Esophagus muscularis mucosa (tissue), 4 donors: ENCODE measurements at regions not wholly inside any gene's neighbourhood (a gene's known extent, or its start where the extent isn't known, plus 50 kb on each side); places are given as distances from the start of the nearest gene placed in this dataset.
A peak's percentile ranks its signal among the peaks of the same experiment; 100 is the strongest.
"Not testable (repeated sequence)": the region's sequence is repeated elsewhere in the genome, so short reads cannot be mapped to it uniquely, and the experiment has no call there.

Experiments
- DNase-seq: peaks from one replicate; pipeline ENCODE4 v3.0.0-alpha.2; 2017; ENCODE audit errors: extremely low spot score
- H3K27ac ChIP-seq, 4 donors: fragments of 200-600 bp; sonication (generic); replicated peaks in 1 of 4; 1 replicate in 3 of 4; 2 replicates in 1 of 4; pipeline ENCODE4 v1.5.1; 2016 to 2019; ENCODE audit warnings: mild to moderate bottlenecking in 1 of 4
- H3K27me3 ChIP-seq, 4 donors: fragments of 200-600 bp; sonication (generic); one replicate each; pipeline versions ENCODE4 v1.5.1 to v1.6.0; 2016 to 2019
- H3K36me3 ChIP-seq, 4 donors: fragments of 200-600 bp; sonication (generic); one replicate each; pipeline ENCODE4 v1.5.1; 2016 to 2019
- H3K4me1 ChIP-seq, 4 donors: fragments of 200-600 bp; sonication (generic); one replicate each; pipeline ENCODE4 v1.5.1; 2016 to 2019
- H3K4me3 ChIP-seq, 4 donors: fragments of 200-600 bp; sonication (generic); 1 replicate in 2 of 4; 2 replicates in 2 of 4; pipeline ENCODE4 v1.5.1; 2016 to 2019; ENCODE audit warnings: mild to moderate bottlenecking in 4 of 4, moderate library complexity in 1 of 4
- H3K9me3 ChIP-seq, 4 donors: fragments of 200-600 bp; sonication (generic); 1 replicate in 3 of 4; 2 replicates in 1 of 4; pipeline ENCODE4 v1.5.1; 2016 to 2019
- WGBS: methylation state at CpG from one replicate; pipeline ENCODE4 v1.1.5; 2018; 5-methylcytosine and 5-hydroxymethylcytosine counted together
- intact Hi-C: fragments of 100-400 bp; cut with DNase I; formaldehyde crosslinking; loops from one replicate; pipeline ENCODE4 v1.15.1; 2023

DNA sequence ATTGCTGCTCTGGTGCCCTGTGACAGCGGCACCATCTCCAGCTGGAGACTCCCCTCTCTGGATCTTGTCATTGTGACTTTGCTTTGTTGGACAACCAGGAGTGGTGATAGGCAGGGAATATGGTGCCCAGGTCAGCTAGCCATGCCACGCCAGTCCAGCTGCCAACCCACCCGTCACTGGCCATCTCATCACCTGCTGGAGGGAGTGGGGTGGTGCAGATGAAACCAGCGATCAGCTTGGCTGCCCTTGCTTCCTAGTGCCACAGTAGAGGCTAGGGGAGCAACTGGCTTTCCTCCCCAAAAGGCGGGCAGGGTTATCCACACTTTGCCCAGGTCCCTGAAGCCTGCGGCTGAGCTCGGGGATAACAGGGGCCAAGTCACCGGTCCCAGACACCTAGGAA, 129.6 kb downstream of the POTEM start:
- H3K27ac ChIP-seq, H3K4me3 ChIP-seq, H3K4me1 ChIP-seq, H3K36me3 ChIP-seq, intact Hi-C loops: not testable (repeated sequence)
- WGBS = 96% methylated on average over 5 of the region's 8 CpGs
- H3K27me3 ChIP-seq = peaks cover 0 to 28% (median 0%) of the 10 kb centered on the region in 4 donors
- peaks cover 0 to 18% (median 7%) of the 10 kb centered on the region in 4 donors for H3K9me3 ChIP-seq
- peak; percentile 90 for DNase-seq

DNA sequence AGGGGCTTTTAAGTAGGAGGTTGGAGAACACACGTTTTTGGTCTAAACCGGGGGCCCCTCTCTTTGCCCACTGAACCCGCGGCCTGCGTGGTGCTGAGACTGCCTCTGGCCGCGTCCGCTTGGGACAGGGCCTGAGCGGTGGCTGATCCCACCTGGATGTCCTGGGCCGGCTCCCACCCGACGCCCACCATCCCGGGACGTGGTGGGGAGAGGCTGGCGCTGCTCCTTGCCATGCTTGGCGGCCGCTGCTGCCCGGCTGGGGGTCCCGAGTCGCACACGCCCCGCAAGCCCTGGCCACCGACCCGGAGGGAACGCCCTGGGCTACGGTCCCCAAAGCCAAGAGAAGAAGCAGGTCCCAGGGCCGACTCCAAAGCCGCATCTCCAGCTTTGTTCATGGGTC, 130.1 kb downstream of the POTEM start:
- DNase-seq = peak; percentile 92
- intact Hi-C loops, H3K36me3 ChIP-seq: not testable (repeated sequence)

DNA sequence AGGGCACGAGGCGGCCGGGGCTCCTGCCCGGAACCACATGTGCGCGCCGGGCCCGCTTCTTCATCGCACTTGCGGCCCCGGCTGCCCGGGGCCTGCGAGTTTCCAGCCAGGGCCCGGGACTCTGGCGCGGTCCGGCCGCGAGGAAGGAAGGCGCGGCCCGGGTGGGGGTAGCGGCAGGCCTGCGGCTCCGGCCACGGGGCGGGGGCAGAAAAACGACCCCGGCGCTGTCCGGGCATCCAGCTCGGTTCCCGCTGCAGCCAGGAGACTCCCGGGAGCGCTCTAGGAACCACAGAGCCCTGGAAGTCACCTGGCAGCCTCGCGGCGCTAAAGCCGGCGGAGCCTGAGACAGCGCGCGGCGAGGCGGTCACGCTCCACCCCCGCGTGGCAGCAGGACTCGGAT, 130.5 kb downstream of the POTEM start:
- intact Hi-C loops, H3K27ac ChIP-seq, H3K36me3 ChIP-seq, H3K4me3 ChIP-seq, H3K4me1 ChIP-seq: not testable (repeated sequence)
- WGBS = 56% methylated on average over 45 of the region's 49 CpGs
- H3K27me3 ChIP-seq = peaks cover 0 to 28% (median 0%) of the 10 kb centered on the region in 4 donors
- peak; percentile 83 for DNase-seq
- H3K9me3 ChIP-seq = peaks cover 0 to 18% (median 7%) of the 10 kb centered on the region in 4 donors

More for the DNA sequence above, 130.1 kb downstream of the POTEM start:
- H3K4me1 ChIP-seq, H3K27ac ChIP-seq, H3K4me3 ChIP-seq: not testable (repeated sequence)
- 81% methylated on average over 28 of the region's 28 CpGs for WGBS
- Histone ChIP-seq H3K9me3 (peaks cover 0 to 18% (median 7%) of the 10 kb centered on the region in 4 donors), H3K27me3 (peaks cover 0 to 28% (median 0%) of the 10 kb centered on the region in 4 donors)

DNA sequence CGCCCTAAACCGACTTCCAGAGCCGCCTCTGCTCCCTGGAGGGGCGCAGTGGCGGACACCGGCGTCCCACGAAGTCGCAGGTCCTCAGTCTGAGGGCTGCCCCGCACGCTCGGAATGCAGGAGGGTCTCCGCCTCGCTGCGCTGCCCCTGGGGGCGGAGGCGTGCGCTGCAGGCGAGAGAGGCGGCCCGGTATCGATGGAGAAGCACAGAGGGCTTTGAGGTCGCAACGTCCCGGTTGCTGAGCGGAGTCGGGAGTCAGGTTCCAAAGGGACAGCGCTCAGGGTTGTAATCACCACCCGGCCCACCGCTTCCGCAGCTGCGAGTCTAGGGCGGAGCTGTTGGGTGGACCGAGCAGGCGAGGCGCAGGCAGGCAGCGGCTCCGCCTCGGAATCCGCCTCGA, 131.0 kb downstream of the POTEM start:
- H3K4me3 ChIP-seq, H3K4me1 ChIP-seq, H3K36me3 ChIP-seq, intact Hi-C loops, H3K27ac ChIP-seq, DNase-seq: not testable (repeated sequence)
- Histone ChIP-seq H3K9me3 (peaks cover 0 to 18% (median 7%) of the 10 kb centered on the region in 4 donors), H3K27me3 (peaks cover 0 to 28% (median 0%) of the 10 kb centered on the region in 4 donors)
- no CpG with 5 or more reads among the region's 41 CpGs for WGBS

DNA sequence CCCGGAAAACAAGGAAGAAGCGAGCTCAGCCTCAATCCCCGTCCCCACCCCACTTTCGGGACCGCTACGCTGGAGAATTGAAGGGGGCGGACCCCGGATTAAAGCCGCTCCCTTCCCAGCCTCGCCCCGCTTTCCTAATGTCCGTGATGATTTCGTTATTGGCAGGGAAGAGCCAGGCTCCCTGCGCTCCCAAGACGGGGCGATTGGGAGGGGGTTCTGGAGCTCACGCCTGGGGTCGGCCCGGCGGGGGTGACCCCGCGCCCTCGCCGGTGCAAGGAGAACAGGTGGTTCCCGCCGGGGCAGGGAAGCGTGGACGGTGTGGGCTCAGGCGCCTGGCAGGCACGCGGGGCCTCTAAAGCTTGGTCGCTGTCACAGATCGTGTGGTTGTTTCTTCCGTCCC, 131.5 kb downstream of the POTEM start:
- DNase-seq = peak; percentile 82
- Histone ChIP-seq H3K27me3 (peaks cover 0 to 28% (median 0%) of the 10 kb centered on the region in 4 donors), H3K9me3 (peaks cover 0 to 18% (median 7%) of the 10 kb centered on the region in 4 donors)
- H3K36me3 ChIP-seq, intact Hi-C loops, H3K4me3 ChIP-seq, H3K4me1 ChIP-seq, H3K27ac ChIP-seq: not testable (repeated sequence)
- 62% methylated on average over 32 of the region's 34 CpGs for WGBS

DNA sequence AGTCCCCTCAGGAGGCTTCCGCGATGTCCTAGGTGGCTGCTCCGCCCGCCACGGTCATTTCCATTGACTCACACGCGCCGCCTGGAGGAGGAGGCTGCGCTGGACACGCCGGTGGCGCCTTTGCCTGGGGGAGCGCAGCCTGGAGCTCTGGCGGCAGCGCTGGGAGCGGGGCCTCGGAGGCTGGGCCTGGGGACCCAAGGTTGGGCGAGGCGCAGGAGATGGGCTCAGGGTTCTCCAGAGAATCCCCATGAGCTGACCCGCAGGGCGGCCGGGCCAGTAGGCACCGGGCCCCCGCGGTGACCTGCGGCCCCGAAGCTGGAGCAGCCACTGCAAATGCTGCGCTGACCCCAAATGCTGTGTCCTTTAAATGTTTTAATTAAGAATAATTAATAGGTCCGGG, 132.1 kb downstream of the POTEM start:
- DNase-seq, H3K36me3 ChIP-seq, H3K27ac ChIP-seq, H3K4me1 ChIP-seq, H3K4me3 ChIP-seq, intact Hi-C loops: not testable (repeated sequence)
- WGBS = 60% methylated on average over 1 of the region's 29 CpGs
- Histone ChIP-seq H3K9me3 (peaks cover 0 to 18% (median 7%) of the 10 kb centered on the region in 4 donors), H3K27me3 (peaks cover 0 to 28% (median 0%) of the 10 kb centered on the region in 4 donors)

DNA sequence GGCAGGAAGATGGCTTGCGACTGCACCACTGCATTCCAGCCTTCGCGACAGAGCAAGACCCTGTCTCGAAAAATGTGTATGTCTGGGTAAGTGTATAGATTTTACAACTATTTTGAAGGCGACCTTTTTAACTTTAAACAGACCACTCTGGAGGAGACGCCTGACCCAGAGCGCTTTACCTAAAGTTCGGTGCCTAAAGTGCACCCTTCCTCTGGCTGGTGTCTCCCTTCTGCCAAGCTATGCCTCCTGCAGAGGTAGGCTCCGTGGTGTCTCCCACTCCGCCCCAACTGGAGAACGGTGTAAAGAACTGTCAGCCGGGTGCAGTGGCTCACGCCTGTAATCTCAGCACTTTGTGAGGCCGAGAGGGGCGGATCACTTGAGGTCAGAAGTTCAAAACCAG, 132.7 kb downstream of the POTEM start:
- 100% methylated on average over 2 of the region's 15 CpGs for WGBS
- DNase-seq, intact Hi-C loops: not testable (repeated sequence)

DNA sequence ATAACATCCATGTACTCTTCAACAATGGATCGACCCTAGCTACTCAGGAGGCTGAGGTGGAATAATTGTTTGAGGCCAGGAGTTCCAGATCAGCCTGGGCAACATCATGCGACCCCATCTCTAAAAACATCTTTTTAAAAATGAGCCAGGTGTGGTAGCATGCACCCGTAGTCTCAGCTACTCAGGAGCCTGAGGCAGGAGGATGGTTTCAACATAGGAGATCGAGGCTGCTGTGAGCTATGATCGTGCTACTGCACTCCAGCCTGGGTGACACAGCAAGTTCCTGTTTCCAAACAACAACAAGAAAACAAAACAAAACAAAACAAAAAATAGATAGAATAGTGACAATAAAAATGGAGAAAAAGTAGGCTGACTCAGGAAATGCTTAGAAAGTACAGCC, 138.3 kb downstream of the POTEM start:
- H3K27ac ChIP-seq, H3K4me3 ChIP-seq, DNase-seq, H3K27me3 ChIP-seq, H3K36me3 ChIP-seq, intact Hi-C loops, H3K4me1 ChIP-seq, H3K9me3 ChIP-seq: not testable (repeated sequence)
- WGBS = 47% methylated on average over 5 of the region's 5 CpGs

More for the DNA sequence above, 132.7 kb downstream of the POTEM start:
- not testable (repeated sequence) for H3K4me3 ChIP-seq, H3K36me3 ChIP-seq, H3K4me1 ChIP-seq, H3K27ac ChIP-seq
- peaks cover 0 to 18% (median 7%) of the 10 kb centered on the region in 4 donors for H3K9me3 ChIP-seq
- H3K27me3 ChIP-seq = peaks cover 0 to 28% (median 0%) of the 10 kb centered on the region in 4 donors

DNA sequence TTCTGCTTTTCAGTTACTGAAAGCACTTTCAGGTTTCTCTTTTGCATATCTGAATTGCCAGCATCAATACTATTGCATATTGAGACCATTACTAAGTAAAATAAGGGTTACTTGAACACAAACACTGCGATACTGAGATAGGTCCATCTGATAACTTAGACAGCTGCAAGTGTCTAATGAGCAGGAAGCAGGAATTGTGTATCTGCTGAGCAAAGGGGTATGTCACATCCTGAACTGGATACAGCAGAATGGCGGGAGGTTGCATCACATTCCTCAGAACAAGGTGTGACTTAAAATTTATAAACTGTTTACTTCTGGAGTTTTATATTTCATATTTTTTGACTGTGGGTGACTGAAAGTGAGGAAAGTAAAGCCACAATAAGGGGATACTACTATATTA, 142.7 kb downstream of the POTEM start:
- H3K9me3 ChIP-seq, H3K36me3 ChIP-seq, intact Hi-C loops, H3K4me3 ChIP-seq, H3K27me3 ChIP-seq, DNase-seq, H3K4me1 ChIP-seq, H3K27ac ChIP-seq: not testable (repeated sequence)
- WGBS = 82% methylated on average over 2 of the region's 2 CpGs

DNA sequence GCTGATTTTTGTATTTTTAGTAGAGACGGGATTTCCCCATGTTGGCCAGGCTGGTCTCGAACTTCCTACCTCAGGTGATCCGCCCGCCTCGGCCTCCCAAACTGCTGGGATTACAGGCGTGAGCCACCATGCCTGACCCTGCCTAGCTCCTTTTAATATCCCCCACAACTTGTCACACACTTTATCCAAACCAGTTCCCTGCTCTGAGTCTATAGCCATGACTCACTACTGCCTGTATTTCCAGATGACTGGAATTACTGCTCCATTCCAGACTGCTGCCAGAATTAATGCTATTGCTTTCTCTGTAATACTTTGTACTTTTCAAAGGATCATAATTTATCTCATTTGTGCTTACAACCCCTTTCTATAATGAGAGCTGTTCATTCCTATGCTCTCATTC, 153.1 kb downstream of the POTEM start:
- DNase-seq, H3K36me3 ChIP-seq, intact Hi-C loops, H3K27me3 ChIP-seq, H3K27ac ChIP-seq, H3K4me1 ChIP-seq, H3K9me3 ChIP-seq, H3K4me3 ChIP-seq: not testable (repeated sequence)
- WGBS = no CpG with 5 or more reads among the region's 6 CpGs

DNA sequence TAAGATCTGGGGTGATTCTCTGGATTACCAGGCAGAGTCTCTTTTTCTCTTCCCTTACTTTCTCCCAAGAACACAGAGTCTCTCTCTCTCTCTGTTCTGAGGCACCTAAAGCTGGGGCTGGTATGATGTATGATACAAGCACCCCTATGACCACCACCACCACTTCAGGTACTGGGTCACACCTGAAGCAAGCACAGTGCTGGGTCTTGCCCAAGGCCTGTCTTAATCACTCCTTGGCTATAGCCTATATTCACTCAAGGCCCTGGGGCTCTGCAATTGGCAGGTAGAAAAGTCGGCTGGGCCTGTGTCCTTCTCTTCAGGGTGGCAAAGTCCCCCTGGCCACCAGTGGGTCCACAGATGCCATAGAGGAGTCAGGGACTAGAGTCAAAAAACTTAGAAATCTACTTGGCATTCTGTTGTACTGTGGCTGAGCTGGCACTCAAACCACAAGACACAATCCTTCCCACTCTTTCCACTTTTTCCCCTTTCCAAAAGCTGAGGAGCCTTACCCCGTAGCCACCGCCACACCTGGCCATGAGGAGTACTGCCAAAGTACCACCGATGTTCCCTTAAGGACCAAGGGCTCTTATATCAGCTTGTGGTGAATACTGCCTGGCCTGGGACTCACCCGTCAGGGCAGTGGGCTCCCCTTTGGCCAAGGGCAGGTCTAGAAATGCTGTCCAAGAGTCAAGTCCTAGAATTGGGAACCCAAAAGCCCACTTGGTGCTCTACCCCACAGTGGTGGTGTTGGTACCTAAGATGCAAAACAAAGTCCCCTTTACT, 159.2 kb downstream of the POTEM start:
- H3K4me1 ChIP-seq, H3K4me3 ChIP-seq, H3K9me3 ChIP-seq, intact Hi-C loops, H3K36me3 ChIP-seq, H3K27ac ChIP-seq, H3K27me3 ChIP-seq: not testable (repeated sequence)
- peak; percentile 90 for DNase-seq
- WGBS = 100% methylated on average over 1 of the region's 5 CpGs

DNA sequence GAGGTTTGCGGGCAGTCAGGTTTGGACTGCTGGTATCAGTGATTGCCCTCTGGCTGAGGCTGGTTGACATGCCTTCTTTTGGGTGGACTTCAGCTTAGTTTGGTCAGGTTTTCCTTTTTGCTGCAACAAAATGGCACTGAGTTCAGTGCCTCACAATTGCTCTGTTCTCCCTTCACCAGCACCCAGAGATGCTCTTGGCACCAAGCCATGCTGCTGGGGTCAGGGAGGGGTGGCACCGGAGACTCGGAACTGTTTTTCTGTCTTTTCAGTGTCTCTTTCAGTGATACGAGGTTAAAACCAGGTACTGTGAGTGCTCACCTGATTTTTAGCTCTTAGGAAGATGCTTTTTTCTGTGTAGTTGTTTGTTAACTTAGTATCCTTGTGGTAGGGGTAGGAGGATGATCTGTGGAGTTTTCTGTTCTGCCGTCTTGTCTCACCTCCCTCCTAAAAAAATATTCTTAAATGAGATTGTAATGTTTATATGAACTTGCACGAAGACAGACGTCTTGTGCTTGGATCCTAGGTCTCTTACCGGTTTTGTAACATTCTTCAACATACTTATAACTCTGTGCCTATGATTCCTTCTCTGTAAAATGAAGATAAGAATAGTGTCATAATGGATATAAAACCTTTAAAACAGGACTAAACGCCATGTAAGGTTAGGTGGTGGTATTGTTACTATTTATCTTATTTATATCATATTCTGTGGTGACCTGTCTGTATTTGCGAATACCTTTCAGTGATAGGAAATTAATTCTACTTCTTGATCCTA, 160.6 kb downstream of the POTEM start:
- WGBS = 76% methylated on average over 9 of the region's 10 CpGs
- H3K4me1 ChIP-seq, H3K9me3 ChIP-seq, H3K27me3 ChIP-seq, intact Hi-C loops, H3K27ac ChIP-seq, H3K36me3 ChIP-seq, DNase-seq, H3K4me3 ChIP-seq: not testable (repeated sequence)
